ENCODE measurements at regions not wholly inside any gene's neighbourhood (a gene's known extent, or its start where the extent isn't known, plus 50 kb on each side); places are given as distances from the start of the nearest gene placed in this dataset.

- DNase-seq = no peak
Measured at GRCh38 chr5:23579566-23579965, 72.2 kb downstream of the PRDM9 start.

- DNase-seq = no peak
Measured at GRCh38 chr5:23583081-23583480, 75.7 kb downstream of the PRDM9 start.

GRCh38 chr5:23588841-23589326 is 81.5 kb downstream of the PRDM9 start:
- no peak for DNase-seq

- no peak for DNase-seq
Measured at GRCh38 chr5:23591250-23591649, 83.8 kb downstream of the PRDM9 start.

GRCh38 chr5:23606927-23607326 is 99.5 kb downstream of the PRDM9 start:
- DNase-seq = no peak

GRCh38 chr5:23612701-23613100 is 105.3 kb downstream of the PRDM9 start:
- no peak for DNase-seq

- no peak for DNase-seq
Measured at GRCh38 chr5:23613566-23613965, 106.2 kb downstream of the PRDM9 start.

- DNase-seq = no peak
Measured at GRCh38 chr5:23614422-23614821, 107.0 kb downstream of the PRDM9 start.

GRCh38 chr5:23626961-23627360 is 119.6 kb downstream of the PRDM9 start:
- no peak for DNase-seq

GRCh38 chr5:23627976-23628375 is 120.6 kb downstream of the PRDM9 start:
- DNase-seq = no peak

GRCh38 chr5:23629396-23629795 is 122.0 kb downstream of the PRDM9 start:
- no peak for DNase-seq

- DNase-seq = peak; percentile 0
Measured at GRCh38 chr5:23631302-23632045, 124.1 kb downstream of the PRDM9 start.

GRCh38 chr5:23635938-23636337 is 128.5 kb downstream of the PRDM9 start:
- no peak for DNase-seq

- DNase-seq = no peak
Measured at GRCh38 chr5:23639326-23639725, 131.9 kb downstream of the PRDM9 start.

GRCh38 chr5:23648656-23649055 is 141.2 kb downstream of the PRDM9 start:
- no peak for DNase-seq

- DNase-seq = no peak
Measured at GRCh38 chr5:23649594-23649993, 142.2 kb downstream of the PRDM9 start.

GRCh38 chr5:23655674-23656073 is 148.3 kb downstream of the PRDM9 start:
- DNase-seq = no peak

- DNase-seq = no peak
Measured at GRCh38 chr5:23675456-23675855, 168.0 kb downstream of the PRDM9 start.

GRCh38 chr5:23677996-23678395 is 170.6 kb downstream of the PRDM9 start:
- DNase-seq = no peak

- no peak for DNase-seq
Measured at GRCh38 chr5:23684103-23684502, 176.7 kb downstream of the PRDM9 start.

- peak; percentile 25 for DNase-seq
Measured at GRCh38 chr5:23703940-23704855, 196.8 kb downstream of the PRDM9 start.

GRCh38 chr5:23717486-23717885 is 210.1 kb downstream of the PRDM9 start:
- DNase-seq = no peak

GRCh38 chr5:23718564-23718963 is 211.2 kb downstream of the PRDM9 start:
- DNase-seq = no peak

- DNase-seq = no peak
Measured at GRCh38 chr5:23721336-23721735, 213.9 kb downstream of the PRDM9 start.

All from NCI-H2029 (cell line).